CD14-positive monocyte (primary cell): ENCODE measurements at regions not wholly inside any gene's neighbourhood (a gene's known extent, or its start where the extent isn't known, plus 50 kb on each side); places are given as distances from the start of the nearest gene placed in this dataset.

Experiments
- DNase-seq, 3 donors: peaks; one replicate each; pipeline ENCODE4 v3.0.0-alpha.2; 2011 to 2022
- H2AFZ ChIP-seq: 2 replicates; pipeline ENCODE4 v1.6.0; 2012; ENCODE audit warnings: mild to moderate bottlenecking, low read depth, low read length, inconsistent platforms; ENCODE audit not compliant: insufficient read depth, poor library complexity, severe bottlenecking
- H3K27ac ChIP-seq, 2 donors: 1 replicate in 1 of 2; 2 replicates in 1 of 2; pipeline ENCODE4 v1.5.1; 2012 to 2013; ENCODE audit warnings: low read length in 2 of 2, control low read depth in 1 of 2, inconsistent platforms in 1 of 2, low read depth in 1 of 2, mild to moderate bottlenecking in 1 of 2
- H3K27me3 ChIP-seq, 2 donors: one replicate each; pipeline versions ENCODE4 v1.6.0 to v1.6.1; 2011 to 2013; ENCODE audit warnings: low read length in 2 of 2; ENCODE audit not compliant: control insufficient read depth in 2 of 2, insufficient read depth in 2 of 2
- H3K36me3 ChIP-seq, 2 donors: replicated peaks in 1 of 2; 1 replicate in 1 of 2; 2 replicates in 1 of 2; pipeline versions ENCODE4 v1.5.1 to v1.6.1; 2012 to 2013; ENCODE audit warnings: low read length in 2 of 2, control low read depth in 1 of 2, inconsistent platforms in 1 of 2, mild to moderate bottlenecking in 1 of 2; ENCODE audit not compliant: insufficient read depth in 2 of 2, control insufficient read depth in 1 of 2
- H3K4me1 ChIP-seq, 2 donors: 1 replicate in 1 of 2; 2 replicates in 1 of 2; pipeline versions ENCODE4 v1.5.1 to v1.6.1; 2012 to 2013; ENCODE audit warnings: low read length in 2 of 2, control low read depth in 1 of 2, inconsistent platforms in 1 of 2, mild to moderate bottlenecking in 1 of 2, moderate library complexity in 1 of 2; ENCODE audit not compliant: insufficient read depth in 2 of 2, control insufficient read depth in 1 of 2
- H3K4me2 ChIP-seq: replicated peaks from 2 replicates; pipeline ENCODE3; 2012; ENCODE audit warnings: low read length, moderate library complexity, mild to moderate bottlenecking; ENCODE audit not compliant: poor library complexity, severe bottlenecking; ENCODE audit errors: extremely low read depth
- H3K4me3 ChIP-seq, 3 experiments: fragments of 200-600 bp in 1 of 3; sonication (generic) in 1 of 3; replicated peaks in 1 of 3; 1 replicate in 2 of 3; 2 replicates in 1 of 3; pipeline ENCODE4 v1.5.1; 2011 to 2013; ENCODE audit warnings: low read length in 3 of 3, mild to moderate bottlenecking in 3 of 3, control low read depth in 2 of 3, low read depth in 2 of 3, inconsistent platforms in 1 of 3, moderate library complexity in 1 of 3
- H3K79me2 ChIP-seq: 2 replicates; pipeline ENCODE4 v1.6.0; 2012; ENCODE audit warnings: mild to moderate bottlenecking, control low read depth, inconsistent platforms, low read length, moderate library complexity; ENCODE audit not compliant: insufficient read depth
- H3K9ac ChIP-seq: 2 replicates; pipeline ENCODE4 v1.6.0; 2017; ENCODE audit warnings: low read length, mild to moderate bottlenecking; ENCODE audit not compliant: insufficient read depth, poor library complexity, severe bottlenecking
- H3K9me3 ChIP-seq, 2 donors: replicated peaks in 1 of 2; 1 replicate in 1 of 2; 2 replicates in 1 of 2; pipeline versions ENCODE4 v1.5.1 to v1.6.1; 2012 to 2013; ENCODE audit warnings: low read length in 2 of 2, control low read depth in 1 of 2; ENCODE audit not compliant: control insufficient read depth in 1 of 2, insufficient read depth in 1 of 2
- H4K20me1 ChIP-seq: 2 replicates; pipeline ENCODE4 v1.6.0; 2012; ENCODE audit warnings: mild to moderate bottlenecking, low read length, control low read depth, moderate library complexity; ENCODE audit not compliant: insufficient read depth
- H3K27ac Mint-ChIP-seq, 7 donors: one replicate each; pipeline ENCODE4 v1.8.0; 2020; ENCODE audit warnings: mild to moderate bottlenecking in 7 of 7, mixed read lengths in 7 of 7, moderate library complexity in 6 of 7, inconsistent platforms in 2 of 7
- H3K27me3 Mint-ChIP-seq, 3 donors: one replicate each; pipeline ENCODE4 v1.8.0; 2021 to 2022; ENCODE audit warnings: low read depth in 3 of 3, mild to moderate bottlenecking in 3 of 3, mixed read lengths in 3 of 3, moderate library complexity in 3 of 3, inconsistent platforms in 1 of 3
- H3K36me3 Mint-ChIP-seq, 2 donors: one replicate each; pipeline ENCODE4 v1.8.0; 2020; ENCODE audit warnings: mixed read lengths in 2 of 2, inconsistent platforms in 1 of 2, mild to moderate bottlenecking in 1 of 2
- H3K4me1 Mint-ChIP-seq: one replicate; pipeline ENCODE4 v1.8.0; 2020; ENCODE audit warnings: mild to moderate bottlenecking, mixed read lengths
- H3K4me3 Mint-ChIP-seq, 2 donors: one replicate each; pipeline ENCODE4 v1.8.0; 2020; ENCODE audit warnings: mild to moderate bottlenecking in 2 of 2, mixed read lengths in 2 of 2, moderate library complexity in 1 of 2
- H3K9me3 Mint-ChIP-seq, 7 donors: one replicate each; pipeline ENCODE4 v1.8.0; 2020 to 2022; ENCODE audit warnings: mixed read lengths in 7 of 7, mild to moderate bottlenecking in 6 of 7, moderate library complexity in 6 of 7, inconsistent platforms in 2 of 7
- WGBS: methylation state at CpG from one replicate; pipeline ENCODE4 v1.1.5; 2013; ENCODE audit warnings: missing lambda C conversion rate; ENCODE audit not compliant: insufficient coverage; 5-methylcytosine and 5-hydroxymethylcytosine counted together
- intact Hi-C, 2 donors: fragments of 100-400 bp; cut with micrococcal nuclease; formaldehyde crosslinking; loops; one replicate each; pipeline versions ENCODE4 v1.15.0 to v1.15.1; 2023
- TF ChIP-seq, protein P1 (sequence below): fragments of 200-600 bp; IDR thresholded peaks from one replicate; pipeline ENCODE4 v1.8.0; 2022; ENCODE audit warnings: antibody characterized with exemption, mild to moderate bottlenecking

DNA sequence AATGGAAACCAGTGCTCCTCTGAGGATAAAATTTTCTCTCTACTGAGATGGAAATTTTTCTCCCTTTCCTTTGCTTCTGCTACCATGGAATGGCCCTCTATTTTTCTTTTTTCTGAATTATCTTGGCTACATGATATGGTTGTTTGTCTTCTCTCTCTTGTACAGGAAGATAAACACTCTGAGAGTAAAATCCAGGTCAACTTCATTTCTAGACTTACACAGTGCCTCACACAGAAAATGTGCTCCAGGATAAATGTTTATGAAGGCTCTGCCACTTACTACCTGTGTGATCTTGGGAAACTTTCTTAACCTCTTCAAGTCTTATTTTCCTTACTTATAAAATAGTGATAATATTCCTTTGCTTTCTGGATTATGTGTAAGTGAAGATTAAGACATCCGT lies 153.9 kb downstream of the PRELID2 start:
- WGBS = no CpG with 5 or more reads among the region's 1 CpG
- H3K27ac Mint-ChIP-seq = no peak overlapping the region
- no peaks in the 10 kb centered on the region for H4K20me1 ChIP-seq
- TF ChIP-seq, protein P1, sequence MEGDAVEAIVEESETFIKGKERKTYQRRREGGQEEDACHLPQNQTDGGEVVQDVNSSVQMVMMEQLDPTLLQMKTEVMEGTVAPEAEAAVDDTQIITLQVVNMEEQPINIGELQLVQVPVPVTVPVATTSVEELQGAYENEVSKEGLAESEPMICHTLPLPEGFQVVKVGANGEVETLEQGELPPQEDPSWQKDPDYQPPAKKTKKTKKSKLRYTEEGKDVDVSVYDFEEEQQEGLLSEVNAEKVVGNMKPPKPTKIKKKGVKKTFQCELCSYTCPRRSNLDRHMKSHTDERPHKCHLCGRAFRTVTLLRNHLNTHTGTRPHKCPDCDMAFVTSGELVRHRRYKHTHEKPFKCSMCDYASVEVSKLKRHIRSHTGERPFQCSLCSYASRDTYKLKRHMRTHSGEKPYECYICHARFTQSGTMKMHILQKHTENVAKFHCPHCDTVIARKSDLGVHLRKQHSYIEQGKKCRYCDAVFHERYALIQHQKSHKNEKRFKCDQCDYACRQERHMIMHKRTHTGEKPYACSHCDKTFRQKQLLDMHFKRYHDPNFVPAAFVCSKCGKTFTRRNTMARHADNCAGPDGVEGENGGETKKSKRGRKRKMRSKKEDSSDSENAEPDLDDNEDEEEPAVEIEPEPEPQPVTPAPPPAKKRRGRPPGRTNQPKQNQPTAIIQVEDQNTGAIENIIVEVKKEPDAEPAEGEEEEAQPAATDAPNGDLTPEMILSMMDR = no peak
- no peak overlapping the region for H3K9ac ChIP-seq
- no peaks in the 10 kb centered on the region for H3K36me3 ChIP-seq
- H3K4me3 Mint-ChIP-seq = no peak overlapping the region
- no peaks in the 10 kb centered on the region for H3K79me2 ChIP-seq
- H3K9me3 ChIP-seq = no peaks in the 10 kb centered on the region
- no peaks in the 10 kb centered on the region for H3K9me3 Mint-ChIP-seq
- peaks cover 0 to 4% of the 10 kb centered on the region in 2 donors for H3K4me1 ChIP-seq
- H3K27me3 ChIP-seq = no peaks in the 10 kb centered on the region
- peaks cover 9% of the 10 kb centered on the region for H3K4me1 Mint-ChIP-seq
- no peak overlapping the region for H3K4me2 ChIP-seq
- no peak overlapping the region for H3K4me3 ChIP-seq
- H2AFZ ChIP-seq = no peak overlapping the region
- peaks cover 0 to 1% (median 0%) of the 10 kb centered on the region in 3 donors for H3K27me3 Mint-ChIP-seq
- H3K27ac ChIP-seq = no peak overlapping the region
- intact Hi-C loops = loop anchor here (5.0 to 10.0 kb wide), 3 partner anchors 146 to 364 kb away; partner anchors contain the start of gene PRELID2 (in 1 of the 2)
- no peaks in the 10 kb centered on the region for H3K36me3 Mint-ChIP-seq
- no peak for DNase-seq

DNA sequence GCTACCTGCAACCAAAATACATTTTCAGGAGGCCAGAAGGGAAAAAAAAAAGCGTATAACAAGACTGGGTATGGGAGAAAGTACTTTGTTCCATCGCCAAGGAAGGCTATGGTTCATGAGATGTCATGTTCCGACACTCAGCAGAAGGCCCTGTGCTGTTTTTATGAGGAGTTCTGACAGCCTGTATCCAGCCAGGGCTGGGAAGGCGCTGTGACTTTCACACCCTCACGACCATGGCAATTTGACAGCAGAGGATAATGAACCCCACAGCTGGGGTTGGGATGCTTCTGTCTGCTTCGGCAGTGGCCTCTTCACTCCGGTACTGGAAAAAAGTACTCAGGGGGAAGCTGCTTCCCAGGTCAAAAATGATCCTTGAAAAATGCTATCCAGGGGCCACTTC lies 154.4 kb downstream of the PRELID2 start:
- Histone ChIP-seq H3K79me2 (no peaks in the 10 kb centered on the region), H3K27me3 (no peaks in the 10 kb centered on the region), H2AFZ (no peak overlapping the region), H3K9me3 (no peaks in the 10 kb centered on the region), H3K4me2 (no peak overlapping the region), H3K36me3 (no peaks in the 10 kb centered on the region), H4K20me1 (no peaks in the 10 kb centered on the region), H3K9ac (no peak overlapping the region), H3K27ac (no peak overlapping the region), H3K4me1 (peaks cover 0 to 4% of the 10 kb centered on the region in 2 donors), H3K4me3 (no peak overlapping the region)
- no peak for DNase-seq
- no peaks in the 10 kb centered on the region for H3K36me3 Mint-ChIP-seq
- H3K4me1 Mint-ChIP-seq = peaks cover 9% of the 10 kb centered on the region
- WGBS = 95% methylated on average over 6 of the region's 7 CpGs
- intact Hi-C loops = loop anchor here (5.0 to 10.0 kb wide), 3 partner anchors 147 to 364 kb away; partner anchors contain the start of gene PRELID2 (in 1 of the 2)
- H3K4me3 Mint-ChIP-seq = no peak overlapping the region
- no peak overlapping the region for H3K27ac Mint-ChIP-seq
- TF ChIP-seq, protein P1 = no peak
- no peaks in the 10 kb centered on the region for H3K9me3 Mint-ChIP-seq
- peaks cover 0 to 1% (median 0%) of the 10 kb centered on the region in 3 donors for H3K27me3 Mint-ChIP-seq
